ENCODE measurements at regions not wholly inside any gene's neighbourhood (a gene's known extent, or its start where the extent isn't known, plus 50 kb on each side); places are given as distances from the start of the nearest gene placed in this dataset.

DNA sequence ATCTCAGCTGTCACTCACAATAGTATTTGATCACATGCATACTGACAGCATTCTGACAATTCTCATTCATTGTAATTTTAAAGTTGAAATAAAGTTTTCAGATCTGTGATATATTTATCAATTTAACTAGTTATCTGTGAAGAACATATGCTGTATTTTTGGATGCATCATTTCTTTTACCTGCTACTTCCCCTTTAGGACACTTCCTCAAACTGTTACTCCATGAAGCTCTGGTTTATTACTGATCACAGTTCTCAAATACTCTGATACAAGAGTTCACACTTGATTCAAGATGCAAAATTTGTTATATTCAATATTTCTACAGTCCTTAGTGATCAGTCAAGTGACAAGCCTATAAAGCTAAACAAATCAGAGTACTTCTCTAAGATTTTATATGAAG, 1655.2 kb downstream of the LRRC4C start:
- TF ChIP-seq EP300 (IDR thresholded peaks at IDR 0.05) (no peak), POLR2AphosphoS5 (IDR thresholded peaks at IDR 0.05) (no peak)

Data from stomach (tissue), 4 donors.